ENCODE measurements at regions not wholly inside any gene's neighbourhood (a gene's known extent, or its start where the extent isn't known, plus 50 kb on each side); places are given as distances from the start of the nearest gene placed in this dataset.

GRCh38 chr1:193931356-193931755 lies 744.9 kb upstream of the B3GALT2 start:
- TF ChIP-seq GATA3 (IDR thresholded peaks at IDR 0.05; ENCODE audit: low read depth, low read length) (no peak), GATA2 (IDR thresholded peaks at IDR 0.05; ENCODE audit: low read depth, low read length) (no peak)
